ENCODE measurements at regions not wholly inside any gene's neighbourhood (a gene's known extent, or its start where the extent isn't known, plus 50 kb on each side); places are given as distances from the start of the nearest gene placed in this dataset.

- H3K79me2 ChIP-seq (ENCODE audit: low read depth) = no peaks in the 10 kb centered on the region
- peak overlapping the region; percentile 68 for H3K4me2 ChIP-seq
- no peak for DNase-seq
- H3K36me3 ChIP-seq (ENCODE audit: low read depth) = no peaks in the 10 kb centered on the region
- ChIA-PET POLR2A (ENCODE audit: unreplicated experiment) (no interaction called here), CTCF (interaction anchor here (1.0 kb wide), 1 partner anchor 20 kb away, joined by 7 read pairs; no protein-coding TSS in a partner anchor)
- no peaks in the 10 kb centered on the region for H4K20me1 ChIP-seq (ENCODE audit: insufficient read depth)
- H3F3A ChIP-seq (ENCODE audit: insufficient read depth, low read depth) = peaks cover 34% of the 10 kb centered on the region
- H2AFZ ChIP-seq = no peak overlapping the region
- intact Hi-C loops (cut with micrococcal nuclease; ENCODE audit: unreplicated experiment) = loop anchor here (2.0 kb wide), 1 partner anchor 53 kb away; no protein-coding TSS in a partner anchor
- peaks cover 40% of the 10 kb centered on the region for H3K4me1 ChIP-seq (replicated peaks; ENCODE audit: insufficient read depth)
- H3K9me2 ChIP-seq (ENCODE audit: insufficient read depth) = no peaks in the 10 kb centered on the region
- TF ChIP-seq EZH2 (IDR thresholded peaks at IDR 0.05; ENCODE audit: low read depth) = no peak
- TF ChIP-seq CTCF (conservative IDR thresholded peaks at IDR 0.05) = no peak
- H3K9me3 ChIP-seq (ENCODE audit: insufficient read depth, low read depth) = no peaks in the 10 kb centered on the region; the same call in 1 of the 2 replicates
- no TSS peak for BruUV-seq (replicated peaks)
- peak overlapping the region; percentile 86 for H3K27ac ChIP-seq
- H3K4me3 ChIP-seq = peak overlapping the region; percentile 32; the same call in 1 of the 2 replicates
- H3K27me3 ChIP-seq (ENCODE audit: insufficient read depth, low read depth) = no peaks in the 10 kb centered on the region
Measured at GRCh38 chr2:47251404-47251675, 75.0 kb upstream of the CALM2 start.

GRCh38 chr2:47250586-47251403, 74.5 kb upstream of the CALM2 start:
- Histone ChIP-seq H3K4me3 (peak overlapping the region; percentile 32; the same call in 1 of the 2 replicates), H3K36me3 (ENCODE audit: low read depth) (no peaks in the 10 kb centered on the region), H3K79me2 (ENCODE audit: low read depth) (no peaks in the 10 kb centered on the region), H3K27me3 (ENCODE audit: insufficient read depth, low read depth) (no peaks in the 10 kb centered on the region), H3K27ac (peak overlapping the region; percentile 86), H3F3A (ENCODE audit: insufficient read depth, low read depth) (peaks cover 31% of the 10 kb centered on the region), H3K9me3 (ENCODE audit: insufficient read depth, low read depth) (no peaks in the 10 kb centered on the region; the same call in 1 of the 2 replicates), H3K4me1 (replicated peaks; ENCODE audit: insufficient read depth) (peaks cover 39% of the 10 kb centered on the region), H4K20me1 (ENCODE audit: insufficient read depth) (no peaks in the 10 kb centered on the region), H2AFZ (peak overlapping the region; percentile 59; the same call in 1 of the 2 replicates), H3K4me2 (peak overlapping the region; percentile 68), H3K9me2 (ENCODE audit: insufficient read depth) (no peaks in the 10 kb centered on the region)
- ChIA-PET POLR2A (ENCODE audit: unreplicated experiment) (interaction anchor here (0.6 kb wide), 1 partner anchor 9 kb away, joined by 5 read pairs; no protein-coding TSS in a partner anchor), CTCF (interaction anchor here (1.0 kb wide), 1 partner anchor 21 kb away, joined by 7 read pairs; no protein-coding TSS in a partner anchor)
- peak; percentile 95 to 99 for DNase-seq
- BruUV-seq (replicated peaks) = TSS peak; percentile 95
- intact Hi-C loops (cut with micrococcal nuclease; ENCODE audit: unreplicated experiment) = loop anchor here (1.0 to 2.0 kb wide), 2 partner anchors 19 to 52 kb away; no protein-coding TSS in a partner anchor
- TF ChIP-seq CTCF (conservative IDR thresholded peaks at IDR 0.05) = no peak
- TF ChIP-seq EZH2 (IDR thresholded peaks at IDR 0.05; ENCODE audit: low read depth) = no peak

GRCh38 chr2:47249931-47250330, 73.6 kb upstream of the CALM2 start:
- Histone ChIP-seq H3K4me3 (no peak overlapping the region), H3K36me3 (ENCODE audit: low read depth) (no peaks in the 10 kb centered on the region), H2AFZ (no peak overlapping the region), H3K4me1 (replicated peaks; ENCODE audit: insufficient read depth) (peaks cover 39% of the 10 kb centered on the region), H3K79me2 (ENCODE audit: low read depth) (no peaks in the 10 kb centered on the region), H4K20me1 (ENCODE audit: insufficient read depth) (no peaks in the 10 kb centered on the region), H3K27me3 (ENCODE audit: insufficient read depth, low read depth) (no peaks in the 10 kb centered on the region), H3K4me2 (peak overlapping the region; percentile 68), H3K9me2 (ENCODE audit: insufficient read depth) (no peaks in the 10 kb centered on the region), H3F3A (ENCODE audit: insufficient read depth, low read depth) (peaks cover 31% of the 10 kb centered on the region), H3K9me3 (ENCODE audit: insufficient read depth, low read depth) (no peaks in the 10 kb centered on the region; the same call in 1 of the 2 replicates), H3K27ac (peak overlapping the region; percentile 86)
- TF ChIP-seq CTCF (conservative IDR thresholded peaks at IDR 0.05) = no peak
- TF ChIP-seq EZH2 (IDR thresholded peaks at IDR 0.05; ENCODE audit: low read depth) = no peak
- POLR2A ChIA-PET (ENCODE audit: unreplicated experiment) = interaction anchor here (1.0 kb wide), 2 partner anchors 24 to 50 kb away, joined by 3 to 6 read pairs; no protein-coding TSS in a partner anchor
- intact Hi-C loops (cut with micrococcal nuclease; ENCODE audit: unreplicated experiment) = loop anchor here (1.0 to 2.0 kb wide), 2 partner anchors 19 to 51 kb away; no protein-coding TSS in a partner anchor
- no TSS peak for BruUV-seq (replicated peaks)
- no peak for DNase-seq
- CTCF ChIA-PET = no interaction called here

Data from PC-9 (cell line).